Glutamatergic neuron (in vitro differentiated cells): ENCODE measurements at regions not wholly inside any gene's neighbourhood (a gene's known extent, or its start where the extent isn't known, plus 50 kb on each side); places are given as distances from the start of the nearest gene placed in this dataset.

Experiments
- DNase-seq: peaks from one replicate; pipeline ENCODE4 v3.0.0; 2022
- H3K27ac Mint-ChIP-seq: one replicate; pipeline ENCODE4 v1.8.0; 2020; ENCODE audit warnings: mild to moderate bottlenecking, mixed read lengths, inconsistent platforms; ENCODE audit not compliant: unreplicated experiment
- H3K27me3 Mint-ChIP-seq: one replicate; pipeline ENCODE4 v1.8.0; 2020; ENCODE audit warnings: mild to moderate bottlenecking, moderate library complexity, mixed read lengths, inconsistent platforms; ENCODE audit not compliant: unreplicated experiment
- H3K36me3 Mint-ChIP-seq: one replicate; pipeline ENCODE4 v1.8.0; 2020; ENCODE audit warnings: mild to moderate bottlenecking, mixed read lengths, inconsistent platforms; ENCODE audit not compliant: unreplicated experiment
- H3K4me1 Mint-ChIP-seq: one replicate; pipeline ENCODE4 v1.8.0; 2020; ENCODE audit warnings: mild to moderate bottlenecking, low read depth, mixed read lengths, inconsistent platforms; ENCODE audit not compliant: unreplicated experiment
- H3K4me3 Mint-ChIP-seq: one replicate; pipeline ENCODE4 v1.8.0; 2020; ENCODE audit warnings: mild to moderate bottlenecking, mixed read lengths, inconsistent platforms; ENCODE audit not compliant: unreplicated experiment
- H3K9me3 Mint-ChIP-seq: one replicate; pipeline ENCODE4 v1.8.0; 2020; ENCODE audit warnings: mild to moderate bottlenecking, moderate library complexity, mixed read lengths, inconsistent platforms; ENCODE audit not compliant: unreplicated experiment
- TF ChIP-seq, protein P1 (sequence below): fragments of 200-600 bp; sonication (generic); IDR thresholded peaks from one replicate; pipeline ENCODE4 v1.5.0; 2021; ENCODE audit not compliant: partially characterized antibody, unreplicated experiment

DNA sequence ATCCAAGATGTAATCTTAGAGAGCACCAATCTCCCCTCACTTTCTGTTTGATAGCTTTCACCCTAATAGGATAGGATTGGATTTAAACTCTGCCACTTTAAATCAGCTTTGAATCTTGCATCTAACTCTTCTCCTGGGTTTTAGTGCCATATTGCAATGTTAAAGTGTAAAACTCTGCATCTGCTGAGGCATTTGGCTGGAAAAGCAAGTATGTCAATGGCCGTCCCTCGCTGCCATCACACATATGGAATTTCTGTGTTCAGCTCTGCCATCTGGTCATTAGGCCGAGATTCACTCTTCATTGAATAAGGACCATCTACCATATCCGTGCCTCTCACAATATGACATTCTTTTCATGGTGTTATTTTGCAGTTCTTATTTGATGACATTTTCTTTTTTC lies 728.1 kb upstream of the PIK3C3 start:
- peaks cover 4% of the 10 kb centered on the region for H3K9me3 Mint-ChIP-seq
- no peaks in the 10 kb centered on the region for H3K36me3 Mint-ChIP-seq
- TF ChIP-seq, protein P1, sequence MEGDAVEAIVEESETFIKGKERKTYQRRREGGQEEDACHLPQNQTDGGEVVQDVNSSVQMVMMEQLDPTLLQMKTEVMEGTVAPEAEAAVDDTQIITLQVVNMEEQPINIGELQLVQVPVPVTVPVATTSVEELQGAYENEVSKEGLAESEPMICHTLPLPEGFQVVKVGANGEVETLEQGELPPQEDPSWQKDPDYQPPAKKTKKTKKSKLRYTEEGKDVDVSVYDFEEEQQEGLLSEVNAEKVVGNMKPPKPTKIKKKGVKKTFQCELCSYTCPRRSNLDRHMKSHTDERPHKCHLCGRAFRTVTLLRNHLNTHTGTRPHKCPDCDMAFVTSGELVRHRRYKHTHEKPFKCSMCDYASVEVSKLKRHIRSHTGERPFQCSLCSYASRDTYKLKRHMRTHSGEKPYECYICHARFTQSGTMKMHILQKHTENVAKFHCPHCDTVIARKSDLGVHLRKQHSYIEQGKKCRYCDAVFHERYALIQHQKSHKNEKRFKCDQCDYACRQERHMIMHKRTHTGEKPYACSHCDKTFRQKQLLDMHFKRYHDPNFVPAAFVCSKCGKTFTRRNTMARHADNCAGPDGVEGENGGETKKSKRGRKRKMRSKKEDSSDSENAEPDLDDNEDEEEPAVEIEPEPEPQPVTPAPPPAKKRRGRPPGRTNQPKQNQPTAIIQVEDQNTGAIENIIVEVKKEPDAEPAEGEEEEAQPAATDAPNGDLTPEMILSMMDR = no peak
- H3K27me3 Mint-ChIP-seq = peaks cover 2% of the 10 kb centered on the region
- DNase-seq = no peak
- peak overlapping the region; percentile 50 for H3K27ac Mint-ChIP-seq
- H3K4me3 Mint-ChIP-seq = peak overlapping the region; percentile 17
- H3K4me1 Mint-ChIP-seq = peaks cover 6% of the 10 kb centered on the region

DNA sequence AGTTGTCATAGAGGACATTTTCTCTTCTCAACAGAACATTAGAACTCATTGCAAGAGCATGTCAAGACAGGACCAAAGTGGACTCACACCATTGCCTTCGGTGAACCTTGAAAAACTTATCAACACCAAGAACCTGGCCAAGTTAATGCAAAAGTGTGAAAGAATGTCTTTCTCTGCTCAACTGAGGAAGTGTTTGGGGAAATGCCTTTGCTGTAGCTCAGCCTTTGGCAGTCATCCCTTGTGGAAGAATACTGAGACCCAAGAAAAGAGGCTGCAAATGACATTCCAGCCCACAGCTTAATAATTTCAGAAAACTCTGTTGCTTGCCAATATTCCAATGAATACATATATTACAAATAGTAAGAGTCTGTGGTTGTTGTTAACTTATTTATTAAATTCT lies 728.8 kb upstream of the PIK3C3 start:
- H3K36me3 Mint-ChIP-seq = no peaks in the 10 kb centered on the region

DNA sequence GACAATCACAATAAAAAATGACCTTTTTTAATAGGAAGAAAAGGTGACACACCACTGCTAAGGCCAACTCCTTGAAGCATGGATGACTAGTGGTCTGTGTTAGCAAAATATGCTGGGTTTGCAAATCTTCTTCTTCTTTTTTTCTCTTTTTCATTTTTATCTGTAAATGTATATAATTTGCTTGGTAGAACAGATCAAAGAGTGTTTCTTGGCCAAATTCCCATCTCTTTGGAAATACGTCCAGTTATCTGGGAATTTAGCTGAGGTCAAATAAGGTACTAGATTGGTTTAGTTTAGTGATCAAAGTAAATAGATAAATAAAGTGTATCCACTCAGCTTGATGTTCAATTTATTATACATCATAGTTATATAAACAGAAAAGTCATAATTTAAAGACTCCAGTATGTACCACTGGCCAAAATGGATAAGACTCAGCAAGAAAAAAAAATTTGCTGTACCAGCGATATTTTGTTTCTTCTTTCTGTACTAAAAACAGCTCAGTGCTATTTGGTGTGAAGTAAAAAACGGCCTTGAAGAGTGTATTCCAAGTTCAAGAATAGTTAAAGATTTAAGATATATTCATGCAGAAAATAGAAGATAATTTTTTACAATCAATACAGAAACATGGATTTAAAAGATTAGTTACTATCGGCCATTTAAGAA lies 738.6 kb upstream of the PIK3C3 start:
- no peaks in the 10 kb centered on the region for H3K9me3 Mint-ChIP-seq
- DNase-seq = no peak
- no peaks in the 10 kb centered on the region for H3K36me3 Mint-ChIP-seq
- no peak overlapping the region for H3K4me3 Mint-ChIP-seq
- H3K27me3 Mint-ChIP-seq = no peaks in the 10 kb centered on the region
- H3K27ac Mint-ChIP-seq = no peak overlapping the region
- no peaks in the 10 kb centered on the region for H3K4me1 Mint-ChIP-seq
- TF ChIP-seq, protein P1 = no peak

More for the DNA sequence above, 728.8 kb upstream of the PIK3C3 start:
- H3K27me3 Mint-ChIP-seq = peaks cover 2% of the 10 kb centered on the region
- H3K27ac Mint-ChIP-seq = no peak overlapping the region
- peaks cover 4% of the 10 kb centered on the region for H3K9me3 Mint-ChIP-seq
- H3K4me3 Mint-ChIP-seq = no peak overlapping the region
- TF ChIP-seq, protein P1 = no peak
- peaks cover 6% of the 10 kb centered on the region for H3K4me1 Mint-ChIP-seq
- no peak for DNase-seq

DNA sequence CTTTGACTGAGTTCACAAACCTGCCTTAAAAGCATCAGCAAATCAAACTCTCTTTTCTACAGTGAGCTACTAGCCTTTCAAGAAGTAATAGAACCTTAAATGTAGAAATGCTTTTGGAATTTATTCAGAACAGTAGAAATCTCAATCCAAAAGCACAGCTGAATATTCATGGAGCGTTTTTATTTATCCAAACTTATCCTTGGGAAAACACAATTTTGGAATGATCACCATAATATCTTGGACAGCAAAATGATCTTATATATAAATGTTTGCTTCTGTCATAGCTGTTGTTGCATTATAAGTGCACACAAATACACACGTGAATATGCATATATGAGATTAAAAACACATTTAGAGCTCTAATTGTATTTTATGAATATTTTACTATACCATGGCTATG lies 747.3 kb upstream of the PIK3C3 start:
- Mint-ChIP-seq H3K4me3 (no peak overlapping the region), H3K27me3 (no peaks in the 10 kb centered on the region), H3K27ac (no peak overlapping the region), H3K36me3 (no peaks in the 10 kb centered on the region), H3K4me1 (no peaks in the 10 kb centered on the region), H3K9me3 (no peaks in the 10 kb centered on the region)
- TF ChIP-seq, protein P1 = no peak
- no peak for DNase-seq

DNA sequence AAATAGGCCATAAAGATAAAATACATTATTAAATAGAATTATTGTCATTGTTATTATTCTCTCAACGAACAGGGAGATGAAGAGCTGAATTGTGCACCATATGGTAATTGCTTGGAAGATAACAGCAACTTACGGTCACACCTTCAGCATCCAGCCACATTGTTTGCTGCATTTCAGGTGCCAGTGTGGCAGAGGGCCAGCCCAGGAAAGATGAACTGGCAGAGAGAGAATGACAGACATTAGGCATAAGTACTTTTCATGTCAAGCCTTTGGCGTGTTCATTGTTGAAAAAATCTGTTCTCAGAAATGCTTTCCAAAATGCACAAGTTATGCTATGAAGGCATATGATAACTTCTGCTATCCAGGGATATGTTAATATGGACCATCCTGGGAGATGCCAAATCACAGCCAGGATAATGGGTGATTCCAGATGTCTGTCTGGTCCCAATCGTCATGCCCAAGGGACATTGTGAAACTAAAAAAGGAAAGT lies 748.6 kb upstream of the PIK3C3 start:
- Mint-ChIP-seq H3K9me3 (no peaks in the 10 kb centered on the region), H3K4me1 (no peaks in the 10 kb centered on the region), H3K36me3 (no peaks in the 10 kb centered on the region), H3K27ac (no peak overlapping the region), H3K27me3 (no peaks in the 10 kb centered on the region), H3K4me3 (no peak overlapping the region)
- TF ChIP-seq, protein P1 = no peak
- no peak for DNase-seq
